H1 (cell line): ENCODE measurements at regions not wholly inside any gene's neighbourhood (a gene's known extent, or its start where the extent isn't known, plus 50 kb on each side); places are given as distances from the start of the nearest gene placed in this dataset.
A peak's percentile ranks its signal among the peaks of the same experiment; 100 is the strongest.

Experiments used
- CTCF ChIA-PET: fragments of 300-600 bp; sonication (Branson Sonifier 250); formaldehyde crosslinking; loops from one replicate; lab custom pipeline; 2021; ENCODE audit not compliant: partially characterized antibody; lab: Charles Lee
- POLR2A ChIA-PET: fragments of 300-600 bp; sonication (Branson Sonifier 250); formaldehyde crosslinking; loops from one replicate; lab custom pipeline; 2021; ENCODE audit warnings: inconsistent platforms; ENCODE audit not compliant: partially characterized antibody; lab: Charles Lee
- DNase-seq, 2 experiments: peaks; one replicate each; pipeline versions ENCODE4 v3.0.0 to v3.0.0-alpha.2; 2010 to 2022; ENCODE audit warnings: low spot score in 2 of 2, low read depth in 1 of 2, mixed read lengths in 1 of 2
- FAIRE-seq: peaks from 2 replicates; lab custom pipeline; 2011; peaks lifted over from hg19 to GRCh38; lab: Jason Lieb, UNC
- H2AFZ ChIP-seq: 2 replicates; pipeline ENCODE4 v1.8.1; 2012; ENCODE audit warnings: low read length, inconsistent platforms
- H2AK5ac ChIP-seq: 2 replicates; pipeline ENCODE4 v1.6.1; 2013; ENCODE audit warnings: low read depth, low read length
- H2BK120ac ChIP-seq: replicated peaks from 2 replicates; pipeline ENCODE3; 2013; ENCODE audit warnings: low read depth, low read length, inconsistent platforms
- H2BK12ac ChIP-seq: 2 replicates; pipeline ENCODE4 v1.6.1; 2013; ENCODE audit warnings: low read depth, low read length
- H2BK15ac ChIP-seq: 2 replicates; pipeline ENCODE4 v1.6.1; 2013; ENCODE audit warnings: low read length
- H2BK20ac ChIP-seq: 2 replicates; pipeline ENCODE4 v1.6.1; 2013; ENCODE audit warnings: low read length
- H2BK5ac ChIP-seq: 2 replicates; pipeline ENCODE4 v1.6.1; 2013; ENCODE audit warnings: low read depth, low read length
- H3K14ac ChIP-seq: 2 replicates; pipeline ENCODE4 v1.6.1; 2013; ENCODE audit warnings: inconsistent platforms; ENCODE audit not compliant: insufficient read length
- H3K18ac ChIP-seq: 2 replicates; pipeline ENCODE4 v1.6.1; 2013; ENCODE audit warnings: low read length; ENCODE audit errors: extremely low read depth
- H3K23ac ChIP-seq: 2 replicates; pipeline ENCODE4 v1.6.1; 2013; ENCODE audit warnings: inconsistent platforms; ENCODE audit not compliant: insufficient read length
- H3K23me2 ChIP-seq: 2 replicates; pipeline ENCODE4 v1.6.1; 2013; ENCODE audit warnings: low read depth, low read length
- H3K27ac ChIP-seq: 2 replicates; pipeline ENCODE4 v1.6.1; 2011; ENCODE audit warnings: low read depth, low read length, inconsistent platforms
- H3K27me3 ChIP-seq, 4 experiments: replicated peaks in 1 of 4; 1 replicate in 1 of 4; 2 replicates in 3 of 4; pipeline versions ENCODE4 v1.6.1 to v1.8.1; 2011 to 2013; ENCODE audit warnings: low read length in 3 of 4, mild to moderate bottlenecking in 3 of 4, inconsistent platforms in 2 of 4, mixed read lengths in 2 of 4, moderate library complexity in 1 of 4; ENCODE audit not compliant: control insufficient read depth in 3 of 4, insufficient read depth in 3 of 4; ENCODE audit errors: extremely low read depth in 1 of 4
- H3K36me3 ChIP-seq, 4 experiments: 2 replicates each; pipeline versions ENCODE4 v1.6.1 to v1.8.1; 2011 to 2013; ENCODE audit warnings: mild to moderate bottlenecking in 4 of 4, low read length in 3 of 4, moderate library complexity in 2 of 4, control low read depth in 1 of 4, inconsistent platforms in 1 of 4; ENCODE audit not compliant: insufficient read depth in 4 of 4, control insufficient read depth in 2 of 4
- H3K4ac ChIP-seq: replicated peaks from 2 replicates; pipeline ENCODE3; 2013; ENCODE audit warnings: low read length, low read depth, mixed read lengths, inconsistent platforms; ENCODE audit not compliant: insufficient read length
- H3K4me1 ChIP-seq, 4 experiments: replicated peaks in 1 of 4; 1 replicate in 1 of 4; 2 replicates in 3 of 4; pipeline versions ENCODE4 v1.6.1 to v1.8.1; 2011 to 2013; ENCODE audit warnings: low read length in 3 of 4, inconsistent platforms in 2 of 4, mixed read lengths in 1 of 4; ENCODE audit not compliant: insufficient read depth in 4 of 4, control insufficient read depth in 3 of 4
- H3K4me2 ChIP-seq, 2 experiments: 2 replicates each; pipeline versions ENCODE4 v1.6.1 to v1.8.1; 2011 to 2013; ENCODE audit warnings: low read depth in 2 of 2, low read length in 2 of 2, control low read depth in 1 of 2, inconsistent platforms in 1 of 2, mild to moderate bottlenecking in 1 of 2; ENCODE audit not compliant: insufficient read depth in 1 of 2
- H3K4me3 ChIP-seq, 4 experiments: fragments of 200-600, 300-600 bp in 1 of 4; sonication (generic), shearing (Covaris generic), sonication (Bioruptor Twin) in 1 of 4; 2 replicates each; pipeline versions ENCODE4 v1.5.1 to v1.8.1; 2011 to 2016; ENCODE audit warnings: low read length in 4 of 4, low read depth in 3 of 4, control low read depth in 2 of 4, inconsistent platforms in 2 of 4, mild to moderate bottlenecking in 2 of 4, mixed read lengths in 1 of 4, moderate library complexity in 1 of 4; ENCODE audit not compliant: insufficient read depth in 2 of 4; ENCODE audit errors: extremely low read depth in 1 of 4
- H3K56ac ChIP-seq: replicated peaks from 2 replicates; pipeline ENCODE3; 2013; ENCODE audit warnings: low read depth, mild to moderate bottlenecking, mixed read lengths, low read length, inconsistent platforms; ENCODE audit not compliant: insufficient read length
- H3K79me1 ChIP-seq: 2 replicates; pipeline ENCODE4 v1.6.1; 2013; ENCODE audit warnings: low read depth, low read length, control low read depth
- H3K79me2 ChIP-seq, 2 experiments: 2 replicates each; pipeline versions ENCODE4 v1.6.1 to v1.8.1; 2012 to 2013; ENCODE audit warnings: low read length in 2 of 2, mild to moderate bottlenecking in 2 of 2, inconsistent platforms in 1 of 2; ENCODE audit not compliant: insufficient read depth in 2 of 2, control insufficient read depth in 1 of 2
- H3K9ac ChIP-seq, 4 experiments: replicated peaks in 1 of 4; 1 replicate in 1 of 4; 2 replicates in 3 of 4; pipeline versions ENCODE4 v1.6.1 to v1.8.1; 2011 to 2013; ENCODE audit warnings: low read depth in 3 of 4, low read length in 3 of 4, control low read depth in 2 of 4, mild to moderate bottlenecking in 2 of 4, moderate library complexity in 2 of 4, inconsistent platforms in 1 of 4; ENCODE audit errors: extremely low read depth in 1 of 4
- H3K9me3 ChIP-seq, 2 experiments: 2 replicates each; pipeline versions ENCODE4 v1.6.1 to v1.8.1; 2012 to 2013; ENCODE audit warnings: mild to moderate bottlenecking in 2 of 2, moderate library complexity in 2 of 2, control low read depth in 1 of 2, inconsistent platforms in 1 of 2, low read depth in 1 of 2, low read length in 1 of 2, mixed read lengths in 1 of 2; ENCODE audit not compliant: insufficient read depth in 2 of 2
- H4K20me1 ChIP-seq, 2 experiments: replicated peaks in 1 of 2; 2 replicates each; pipeline versions ENCODE3 to v1.8.1; 2011 to 2013; ENCODE audit warnings: inconsistent platforms in 2 of 2, low read length in 2 of 2, mild to moderate bottlenecking in 1 of 2; ENCODE audit not compliant: insufficient read depth in 2 of 2, control insufficient read depth in 1 of 2
- H4K5ac ChIP-seq: 2 replicates; pipeline ENCODE4 v1.6.1; 2013; ENCODE audit warnings: low read length, low read depth, mixed read lengths, inconsistent platforms; ENCODE audit not compliant: insufficient read length
- H4K8ac ChIP-seq: 2 replicates; pipeline ENCODE4 v1.8.0; 2013; ENCODE audit warnings: mild to moderate bottlenecking, moderate library complexity, low read length, inconsistent platforms; ENCODE audit not compliant: insufficient read depth; ENCODE audit errors: extremely low read depth
- H4K91ac ChIP-seq: replicated peaks from 2 replicates; pipeline ENCODE3; 2013; ENCODE audit warnings: low read length, mixed read lengths, inconsistent platforms; ENCODE audit not compliant: insufficient read length
- BRCA1 ChIP-seq: IDR thresholded peaks from 2 replicates; pipeline ENCODE4 v1.6.1; 2012; ENCODE audit warnings: low read depth, low read length, improper control_type of control experiment
- KDM4A ChIP-seq: IDR thresholded peaks from one replicate; pipeline ENCODE4 v1.7.1; 2012; ENCODE audit warnings: low read depth, mild to moderate bottlenecking, moderate library complexity, low read length, inconsistent platforms; ENCODE audit not compliant: severe bottlenecking
- SIN3A ChIP-seq, 2 experiments: IDR thresholded peaks in 1 of 2; conservative IDR thresholded peaks in 1 of 2; 2 replicates each; pipeline ENCODE4 v1.6.1; 2011 to 2012; ENCODE audit warnings: low read length in 2 of 2, improper control_type of control experiment in 1 of 2, low read depth in 1 of 2, mild to moderate bottlenecking in 1 of 2
- WGBS, 2 experiments: shearing (Covaris generic) in 1 of 2; methylation state at CpG; one replicate each; pipeline versions ENCODE4 v1.1.6 to v1.1.7; 2013 to 2015; ENCODE audit warnings: low lambda C conversion rate in 2 of 2, mixed read lengths in 2 of 2, inconsistent platforms in 1 of 2, low coverage in 1 of 2, missing lambda C conversion rate in 1 of 2; ENCODE audit not compliant: insufficient replicate concordance in 2 of 2, insufficient coverage in 1 of 2, insufficient read length in 1 of 2; ENCODE audit errors: extremely low coverage in 1 of 2, missing lambda C conversion rate in 1 of 2; 5-methylcytosine and 5-hydroxymethylcytosine counted together
- TF ChIP-seq, protein P1 (sequence below): IDR thresholded peaks from 2 replicates; pipeline ENCODE4 v1.6.1; 2011; ENCODE audit warnings: low read length, improper control_type of control experiment

DNA sequence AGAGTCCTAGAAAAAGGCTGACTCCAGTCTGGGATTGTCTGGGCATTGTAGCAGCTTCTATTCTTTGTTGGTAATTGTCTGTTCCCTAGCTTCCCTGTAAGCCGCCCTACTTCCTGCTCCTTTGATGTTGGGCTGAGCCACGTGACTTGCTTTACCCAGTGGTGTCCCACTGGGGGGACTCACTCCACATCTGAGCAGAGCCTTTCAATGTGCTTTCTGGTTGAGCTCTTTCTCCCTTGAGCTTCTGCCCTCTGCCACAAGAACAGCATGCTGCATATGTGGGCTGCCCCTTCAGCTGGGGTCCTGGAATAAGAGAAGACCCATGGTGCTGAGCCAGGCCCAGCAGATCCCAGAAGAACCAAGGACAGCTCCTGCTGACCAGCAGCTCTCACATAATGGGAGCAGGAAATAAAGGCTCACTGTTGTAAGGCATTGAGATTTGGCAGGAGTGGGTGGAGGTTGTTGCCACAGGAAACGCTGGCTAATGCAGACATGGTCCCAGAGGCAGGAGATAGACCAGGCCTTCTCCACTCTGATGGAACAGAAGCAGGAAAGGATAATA, 276.3 kb upstream of the GJB5 start:
- Histone ChIP-seq H3K9ac (no peak overlapping the region), H4K5ac (no peak overlapping the region), H2BK15ac (no peak overlapping the region), H3K14ac (no peak overlapping the region), H2BK12ac (no peak overlapping the region), H3K4me3 (no peak overlapping the region), H3K27me3 (no peaks in the 10 kb centered on the region), H3K4ac (no peak overlapping the region), H2AK5ac (no peak overlapping the region), H4K8ac (no peak overlapping the region), H3K18ac (no peak overlapping the region), H3K23ac (no peak overlapping the region), H2BK20ac (no peak overlapping the region), H3K23me2 (no peaks in the 10 kb centered on the region), H3K36me3 (no peaks in the 10 kb centered on the region), H4K20me1 (no peaks in the 10 kb centered on the region), H3K4me2 (no peak overlapping the region), H3K4me1 (peaks cover 0 to 6% (median 0%) of the 10 kb centered on the region in 4 experiments; a peak in 1 of 7 replicates), H3K56ac (no peak overlapping the region), H2BK120ac (no peak overlapping the region), H2BK5ac (no peak overlapping the region), H4K91ac (no peak overlapping the region), H3K79me2 (no peaks in the 10 kb centered on the region), H3K27ac (no peak overlapping the region), H3K79me1 (no peaks in the 10 kb centered on the region), H2AFZ (no peak overlapping the region), H3K9me3 (no peaks in the 10 kb centered on the region)
- DNase-seq = no peak
- POLR2A ChIA-PET = interaction anchor here (0.5 to 1.7 kb wide), 3 partner anchors 8 to 269 kb away, joined by 3 to 4 read pairs (median 4); no protein-coding TSS in a partner anchor
- CTCF ChIA-PET = interaction anchor here (1.2 to 2.9 kb wide), 7 partner anchors 12 to 264 kb away, joined by 4 to 12 read pairs (median 6); no protein-coding TSS in a partner anchor
- TF ChIP-seq, protein P1, sequence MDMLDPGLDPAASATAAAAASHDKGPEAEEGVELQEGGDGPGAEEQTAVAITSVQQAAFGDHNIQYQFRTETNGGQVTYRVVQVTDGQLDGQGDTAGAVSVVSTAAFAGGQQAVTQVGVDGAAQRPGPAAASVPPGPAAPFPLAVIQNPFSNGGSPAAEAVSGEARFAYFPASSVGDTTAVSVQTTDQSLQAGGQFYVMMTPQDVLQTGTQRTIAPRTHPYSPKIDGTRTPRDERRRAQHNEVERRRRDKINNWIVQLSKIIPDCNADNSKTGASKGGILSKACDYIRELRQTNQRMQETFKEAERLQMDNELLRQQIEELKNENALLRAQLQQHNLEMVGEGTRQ = 0 out of 2 replicates have a peak, but pooled peaks have one; percentile 25
- no peak for TF ChIP-seq BRCA1
- 0 out of 4 replicates have a peak, but pooled peaks of 1 of the 2 experiments have one; percentile 30 for TF ChIP-seq SIN3A (conservative IDR thresholded peaks at IDR 0.05 in 1 of 2, IDR thresholded peaks at IDR 0.05 in 1 of 2; ENCODE audit: low read depth in 1 of 2, low read length in 2 of 2)
- TF ChIP-seq KDM4A = no peak
- WGBS, 2 experiments = 39% methylated on average over 3 of the region's 3 CpGs; no CpG with 5 or more reads in 1 of the 2 experiments
- no peak for FAIRE-seq
